KOPT-K1 (cell line): ENCODE measurements at regions not wholly inside any gene's neighbourhood (a gene's known extent, or its start where the extent isn't known, plus 50 kb on each side); places are given as distances from the start of the nearest gene placed in this dataset.

ENCODE experiments used
- H3K27ac ChIP-seq: fragments of 200-600 bp; sonication (generic); 2 replicates; pipeline ENCODE4 v1.5.1; 2016; ENCODE audit warnings: antibody characterized with exemption, mild to moderate bottlenecking, low read depth, low read length; ENCODE audit not compliant: poor library complexity, severe bottlenecking
- H3K36me3 ChIP-seq: fragments of 200-600 bp; sonication (generic); 2 replicates; pipeline ENCODE4 v1.5.1; 2017; ENCODE audit warnings: antibody characterized with exemption, mild to moderate bottlenecking, low read length, moderate library complexity; ENCODE audit not compliant: insufficient read depth
- H3K9me3 ChIP-seq: fragments of 200-600 bp; sonication (generic); 2 replicates; pipeline ENCODE4 v1.5.1; 2017; ENCODE audit warnings: antibody characterized with exemption, low read length, mild to moderate bottlenecking; ENCODE audit not compliant: insufficient read depth, poor library complexity, severe bottlenecking

GRCh38 chr5:121273833-121274433 lies 577.7 kb upstream of the FTMT start:
- H3K9me3 ChIP-seq, result no peaks in the 10 kb centered on the region
- H3K36me3 ChIP-seq, result no peaks in the 10 kb centered on the region
- H3K27ac ChIP-seq, result no peak overlapping the region

DNA sequence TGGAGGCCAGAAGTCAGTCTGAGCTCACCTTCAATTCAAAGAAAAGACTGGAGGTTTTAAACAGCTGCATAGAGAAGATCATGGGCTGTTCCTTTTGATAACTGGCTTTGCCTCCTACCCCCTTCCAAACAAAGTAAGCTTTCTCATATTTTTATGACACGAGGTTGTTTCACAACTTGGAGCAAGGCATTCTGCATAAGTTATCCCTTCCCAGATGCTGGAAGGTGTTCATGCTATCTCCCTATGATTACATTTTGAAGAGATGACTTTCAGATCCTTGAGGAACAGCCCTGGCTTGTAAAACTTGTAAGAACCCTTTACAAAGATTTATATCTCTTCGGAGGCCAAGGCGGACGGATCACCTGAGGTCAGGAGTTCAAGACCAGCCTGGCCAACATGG lies 571.9 kb upstream of the FTMT start:
- Histone ChIP-seq H3K9me3 (no peaks in the 10 kb centered on the region), H3K36me3 (no peaks in the 10 kb centered on the region), H3K27ac (no peak overlapping the region)

DNA sequence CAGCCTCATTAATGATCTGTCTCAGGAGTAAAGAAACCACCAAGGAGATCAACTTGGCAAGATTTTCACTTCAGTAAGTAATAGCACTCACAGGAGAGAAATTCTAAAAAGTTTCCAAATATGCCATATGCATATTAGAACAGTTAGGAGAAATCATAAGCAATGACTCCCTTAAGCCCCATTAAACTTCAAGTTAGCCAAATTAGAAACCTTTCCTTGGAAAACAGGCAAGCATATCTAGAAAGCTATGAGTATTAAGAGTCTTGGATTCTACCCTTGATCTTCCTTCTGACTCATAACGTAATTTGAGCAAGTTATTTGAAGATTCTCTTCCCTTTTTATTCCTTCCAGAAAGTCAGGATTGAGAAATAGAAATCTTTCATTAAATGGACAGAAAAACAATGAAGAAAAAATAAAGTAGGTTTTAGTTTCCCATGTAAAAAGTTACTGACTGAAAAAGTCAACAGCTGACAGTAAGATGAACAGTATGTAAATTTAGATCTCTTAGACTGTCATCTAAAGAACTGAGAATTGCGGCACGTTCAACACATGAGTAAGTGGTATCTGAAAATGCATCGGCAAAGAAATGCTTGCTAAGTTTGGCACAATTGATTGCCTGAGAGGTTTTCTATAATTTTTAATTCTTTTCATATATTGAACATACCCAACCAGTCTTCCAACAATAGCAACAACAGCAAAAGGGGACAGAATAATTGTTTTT lies 565.7 kb upstream of the FTMT start:
- Histone ChIP-seq H3K36me3 (no peaks in the 10 kb centered on the region), H3K27ac (no peak overlapping the region), H3K9me3 (no peaks in the 10 kb centered on the region)

DNA sequence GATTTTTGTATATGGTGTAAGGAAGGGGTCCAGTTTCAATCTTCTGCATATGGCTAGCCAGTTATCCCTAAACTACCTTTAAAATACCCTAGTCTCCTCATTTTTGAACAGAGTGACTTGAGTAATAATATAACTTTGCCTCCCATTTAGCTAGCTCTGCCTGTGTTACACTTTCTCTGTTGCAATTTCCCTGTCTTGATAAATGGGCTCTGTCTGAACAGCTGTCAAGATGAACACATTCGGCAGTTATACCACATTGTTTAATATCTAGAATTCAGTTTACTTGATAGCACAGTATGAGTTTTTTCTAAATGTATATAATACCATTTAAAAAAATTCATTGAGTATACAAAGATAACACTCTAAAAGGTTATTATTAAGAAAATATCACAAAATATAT lies 562.9 kb upstream of the FTMT start:
- Histone ChIP-seq H3K36me3 (no peaks in the 10 kb centered on the region), H3K27ac (no peak overlapping the region), H3K9me3 (no peaks in the 10 kb centered on the region)

GRCh38 chr5:121292664-121293063 lies 559.0 kb upstream of the FTMT start:
- no peak overlapping the region for H3K27ac ChIP-seq
- no peaks in the 10 kb centered on the region for H3K36me3 ChIP-seq
- no peaks in the 10 kb centered on the region for H3K9me3 ChIP-seq

DNA sequence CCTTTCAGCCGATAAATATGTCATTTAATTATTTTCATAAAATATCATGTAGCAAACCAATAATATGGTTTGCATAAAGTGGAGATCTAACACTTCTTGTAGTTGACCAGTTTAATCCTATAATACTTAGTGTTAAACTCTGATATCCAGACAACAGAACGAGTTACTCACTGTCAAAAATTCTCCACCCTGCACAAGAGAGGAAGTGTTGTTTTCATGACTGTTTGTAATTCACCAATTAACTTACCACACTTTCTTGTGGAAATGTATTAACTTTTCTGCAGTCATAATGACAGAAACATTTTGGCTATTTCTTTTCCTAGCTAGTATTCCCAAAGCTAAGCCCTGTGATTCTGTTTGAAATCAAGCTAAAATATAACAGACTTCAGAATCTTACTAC lies 555.3 kb upstream of the FTMT start:
- H3K36me3 ChIP-seq, result no peaks in the 10 kb centered on the region

GRCh38 chr5:121299153-121299552 lies 552.5 kb upstream of the FTMT start:
- H3K9me3 ChIP-seq, result no peaks in the 10 kb centered on the region
- H3K27ac ChIP-seq, result no peak overlapping the region
- H3K36me3 ChIP-seq, result no peaks in the 10 kb centered on the region

More for the DNA sequence above, 555.3 kb upstream of the FTMT start:
- Histone ChIP-seq H3K27ac (no peak overlapping the region), H3K9me3 (no peaks in the 10 kb centered on the region)

- no peak overlapping the region for H3K27ac ChIP-seq
- no peaks in the 10 kb centered on the region for H3K9me3 ChIP-seq
- no peaks in the 10 kb centered on the region for H3K36me3 ChIP-seq
Measured at GRCh38 chr5:121304838-121305237, 546.8 kb upstream of the FTMT start.

DNA sequence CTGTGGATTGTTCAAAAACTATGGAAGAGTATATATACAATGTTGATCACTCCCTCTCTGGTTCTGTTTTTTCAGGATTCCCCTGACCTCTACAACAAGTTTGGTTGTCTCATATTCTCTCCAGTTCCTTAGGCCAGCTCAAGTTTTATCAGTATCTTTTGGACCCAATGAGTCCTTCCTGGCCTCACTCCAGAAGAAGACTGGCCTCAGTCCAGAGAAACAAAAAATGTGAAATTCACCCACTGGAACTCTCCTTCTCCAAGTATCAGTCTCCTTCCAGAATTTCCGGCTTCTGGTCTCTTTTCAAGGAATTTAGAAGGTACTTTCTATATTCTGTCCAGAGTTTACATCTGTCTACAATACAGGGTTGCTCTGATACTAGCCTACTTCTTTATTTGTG lies 537.8 kb upstream of the FTMT start:
- Histone ChIP-seq H3K27ac (no peak overlapping the region), H3K36me3 (no peaks in the 10 kb centered on the region), H3K9me3 (peaks cover 2% of the 10 kb centered on the region)

- Histone ChIP-seq H3K36me3 (no peaks in the 10 kb centered on the region), H3K27ac (no peak overlapping the region), H3K9me3 (peaks cover 16% of the 10 kb centered on the region)
Measured at GRCh38 chr5:121315786-121316185, 535.9 kb upstream of the FTMT start.

- H3K9me3 ChIP-seq, result peaks cover 16% of the 10 kb centered on the region
- H3K27ac ChIP-seq, result no peak overlapping the region
- no peaks in the 10 kb centered on the region for H3K36me3 ChIP-seq
Measured at GRCh38 chr5:121319292-121319691, 532.4 kb upstream of the FTMT start.

DNA sequence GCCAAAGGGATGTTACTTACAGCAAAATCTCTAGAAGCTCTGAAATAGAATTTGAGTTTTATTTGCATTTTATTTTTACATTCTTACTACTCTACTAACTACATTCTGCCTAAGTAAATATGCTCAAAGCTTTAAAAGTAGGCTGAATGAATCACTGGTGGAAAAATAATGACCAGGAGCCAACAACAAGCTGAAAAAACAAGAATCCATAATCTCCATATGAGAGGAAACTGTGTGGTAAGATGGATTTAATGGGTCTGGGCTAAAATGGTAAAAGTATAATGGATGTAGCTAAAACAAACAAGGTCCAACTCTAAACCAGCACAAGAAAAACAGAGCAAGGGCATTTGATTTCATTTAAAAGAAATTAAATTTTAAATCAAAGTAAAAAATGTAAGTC lies 525.8 kb upstream of the FTMT start:
- H3K36me3 ChIP-seq, result no peaks in the 10 kb centered on the region
- H3K9me3 ChIP-seq, result no peaks in the 10 kb centered on the region
- H3K27ac ChIP-seq, result no peak overlapping the region

- Histone ChIP-seq H3K9me3 (no peaks in the 10 kb centered on the region), H3K36me3 (no peaks in the 10 kb centered on the region), H3K27ac (no peak overlapping the region)
Measured at GRCh38 chr5:121350181-121350930, 501.3 kb upstream of the FTMT start.

DNA sequence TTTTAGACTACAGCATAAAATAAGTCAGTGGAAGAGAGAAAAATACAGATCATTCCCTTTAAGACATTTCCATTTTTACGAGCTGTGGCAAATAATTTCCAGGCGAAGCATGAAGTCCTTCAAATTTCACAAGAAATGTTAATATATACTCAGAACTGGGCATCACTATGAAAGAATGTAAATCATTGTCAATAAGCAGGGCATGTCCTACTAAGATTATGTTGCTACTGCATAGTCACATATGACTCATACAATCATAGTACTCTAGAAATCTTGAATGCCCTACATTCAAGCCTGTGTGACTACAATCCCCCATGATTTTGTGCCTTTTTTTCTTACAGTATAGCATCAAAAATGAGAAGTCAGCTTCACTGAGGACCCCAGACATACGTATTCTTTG lies 485.2 kb upstream of the FTMT start:
- H3K9me3 ChIP-seq, result no peaks in the 10 kb centered on the region
- H3K27ac ChIP-seq, result no peak overlapping the region
- no peaks in the 10 kb centered on the region for H3K36me3 ChIP-seq

DNA sequence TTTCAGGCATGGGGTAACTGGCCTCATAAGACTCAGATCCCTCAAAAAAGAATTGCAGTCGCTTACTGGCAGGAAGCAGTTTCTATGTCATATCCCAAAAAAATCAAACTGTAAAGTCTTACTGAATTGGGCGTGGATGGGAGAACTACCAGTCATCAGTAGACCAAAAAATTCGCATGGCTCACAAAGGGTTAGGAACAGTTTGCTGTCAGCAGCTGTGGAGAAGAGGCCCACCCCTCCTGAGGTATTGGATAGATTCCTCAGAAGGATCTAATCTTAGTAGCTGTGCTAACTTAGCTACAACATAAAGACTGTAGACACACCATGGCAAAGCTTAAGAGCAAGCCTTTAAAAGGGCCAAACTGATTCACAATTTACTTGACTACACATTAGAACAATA lies 478.3 kb upstream of the FTMT start:
- H3K9me3 ChIP-seq, result no peaks in the 10 kb centered on the region
- H3K27ac ChIP-seq, result no peak overlapping the region
- no peaks in the 10 kb centered on the region for H3K36me3 ChIP-seq
